HuH-7 (cell line): ENCODE measurements at regions not wholly inside any gene's neighbourhood (a gene's known extent, or its start where the extent isn't known, plus 50 kb on each side); places are given as distances from the start of the nearest gene placed in this dataset.

Experiments
- DNase-seq: peaks from one replicate; pipeline ENCODE4 v3.0.0; 2011; ENCODE audit warnings: low spot score

- DNase-seq, result no peak
These were observed 132.0 kb upstream of the CDH19 start for GRCh38 chr18:66735933-66736332.

- DNase-seq, result no peak
These were observed 130.6 kb upstream of the CDH19 start for GRCh38 chr18:66734451-66734850.

DNA sequence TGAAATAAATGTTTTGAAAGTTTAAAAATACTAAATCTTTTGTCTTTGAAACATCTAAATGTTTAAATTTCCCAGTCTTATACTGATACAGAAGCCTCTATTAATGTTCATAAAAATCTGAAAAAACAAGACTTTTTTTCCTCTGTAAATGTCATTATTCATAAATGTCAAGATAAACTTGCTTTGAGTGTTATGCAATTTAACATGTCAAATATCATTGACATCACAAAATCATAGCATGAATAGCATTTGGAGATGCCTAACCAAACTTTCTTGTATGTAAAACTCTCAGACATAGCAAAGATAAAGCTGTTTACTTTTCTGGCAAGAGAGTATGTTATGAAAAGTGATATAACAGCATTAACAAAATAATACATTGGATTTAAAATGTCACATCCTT is 128.0 kb upstream of the CDH19 start:
- DNase-seq, result no peak

- DNase-seq, result no peak
These were observed 125.8 kb upstream of the CDH19 start for GRCh38 chr18:66729442-66730239.

DNA sequence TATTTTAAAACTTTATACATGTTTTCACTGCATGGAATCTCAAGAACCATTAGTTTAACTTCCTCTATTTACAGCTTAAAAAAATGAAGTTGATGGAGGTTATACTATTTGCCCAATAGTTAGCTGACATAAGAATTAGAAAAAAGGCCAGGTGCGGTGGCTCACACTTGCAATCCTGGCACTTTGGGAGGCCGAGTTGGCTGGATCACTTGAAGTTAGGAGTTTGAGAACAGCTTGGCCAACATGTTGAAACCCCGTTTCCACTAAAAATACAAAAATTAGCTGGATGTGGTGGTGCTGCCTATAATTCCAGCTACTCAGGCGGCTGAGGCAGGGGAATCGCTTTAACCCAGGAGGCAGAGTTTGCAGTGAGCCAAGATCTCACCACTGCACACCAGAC is 125.1 kb upstream of the CDH19 start:
- DNase-seq, result no peak

DNA sequence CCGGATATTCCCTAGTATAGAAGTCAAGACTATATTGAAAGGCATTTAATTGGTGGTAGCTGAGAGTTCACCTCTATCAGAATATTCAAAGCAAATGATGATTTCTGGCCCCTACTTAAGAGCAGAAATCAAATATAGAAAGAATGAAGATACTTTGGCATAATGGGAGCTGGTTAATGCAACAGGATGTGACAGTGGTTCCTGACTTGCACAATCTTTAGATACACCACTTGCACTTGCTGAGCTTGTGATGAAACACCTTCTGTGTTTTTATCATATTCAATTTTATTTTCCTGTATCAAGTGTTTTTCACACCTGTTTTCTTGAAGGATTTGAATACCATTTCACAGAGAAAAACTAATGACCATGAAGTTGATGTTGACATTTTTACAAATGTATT is 124.1 kb upstream of the CDH19 start:
- DNase-seq, result no peak

GRCh38 chr18:66724664-66725356 is 120.9 kb upstream of the CDH19 start:
- DNase-seq, result peak; percentile 32

DNA sequence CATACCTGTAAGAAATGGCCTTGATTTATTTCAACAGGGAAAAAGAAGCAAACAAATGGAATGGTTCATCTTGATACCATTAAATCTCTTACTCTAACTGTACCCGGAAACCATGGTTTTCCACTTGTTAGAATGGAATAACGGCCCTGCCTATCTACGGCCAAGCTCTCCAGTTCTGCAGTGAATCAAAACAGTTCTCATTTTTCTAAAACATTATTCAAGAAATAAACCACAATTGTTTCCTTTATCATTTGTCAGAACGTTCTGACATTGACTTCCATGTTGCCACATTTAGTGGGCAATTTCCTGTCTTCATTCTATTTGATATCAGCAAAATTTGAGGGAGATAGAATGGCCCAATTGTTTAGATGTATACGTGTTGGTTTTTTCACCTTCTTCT is 118.8 kb upstream of the CDH19 start:
- no peak for DNase-seq

GRCh38 chr18:66708646-66709045 is 104.8 kb upstream of the CDH19 start:
- DNase-seq, result no peak

GRCh38 chr18:66707473-66707872 is 103.6 kb upstream of the CDH19 start:
- DNase-seq, result no peak

- DNase-seq, result no peak
These were observed 91.4 kb upstream of the CDH19 start for GRCh38 chr18:66695281-66695680.

GRCh38 chr18:66694852-66695251 is 91.0 kb upstream of the CDH19 start:
- DNase-seq, result no peak

DNA sequence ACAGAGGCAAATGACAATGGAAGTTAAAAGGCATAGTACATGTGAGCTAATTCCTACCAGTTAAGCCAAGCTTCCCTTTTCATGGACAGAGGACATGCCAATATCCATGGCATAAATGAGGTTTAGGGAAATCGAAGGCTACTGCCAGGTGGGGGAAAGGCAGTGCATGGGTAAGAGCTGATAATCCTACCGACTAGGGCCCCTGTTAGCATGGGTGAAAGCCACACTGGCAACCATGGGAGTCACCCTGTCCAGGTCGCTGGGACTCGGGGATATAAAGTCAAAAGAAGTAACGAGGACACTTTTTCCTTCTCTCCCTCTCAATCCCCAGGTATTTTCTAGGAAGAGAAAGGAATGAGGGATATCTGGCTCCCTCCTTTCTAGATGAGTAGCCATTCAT is 83.7 kb upstream of the CDH19 start:
- no peak for DNase-seq

GRCh38 chr18:66682855-66683322 is 79.0 kb upstream of the CDH19 start:
- DNase-seq, result no peak

- no peak for DNase-seq
These were observed 72.8 kb upstream of the CDH19 start for GRCh38 chr18:66676699-66677098.

GRCh38 chr18:66674286-66674685 is 70.4 kb upstream of the CDH19 start:
- no peak for DNase-seq

GRCh38 chr18:66668706-66669105 is 64.8 kb upstream of the CDH19 start:
- no peak for DNase-seq

GRCh38 chr18:66662632-66663031 is 58.7 kb upstream of the CDH19 start:
- no peak for DNase-seq

- no peak for DNase-seq
These were observed 51.5 kb upstream of the CDH19 start for GRCh38 chr18:66655407-66655806.
